ENCODE measurements at regions not wholly inside any gene's neighbourhood (a gene's known extent, or its start where the extent isn't known, plus 50 kb on each side); places are given as distances from the start of the nearest gene placed in this dataset.

DNA sequence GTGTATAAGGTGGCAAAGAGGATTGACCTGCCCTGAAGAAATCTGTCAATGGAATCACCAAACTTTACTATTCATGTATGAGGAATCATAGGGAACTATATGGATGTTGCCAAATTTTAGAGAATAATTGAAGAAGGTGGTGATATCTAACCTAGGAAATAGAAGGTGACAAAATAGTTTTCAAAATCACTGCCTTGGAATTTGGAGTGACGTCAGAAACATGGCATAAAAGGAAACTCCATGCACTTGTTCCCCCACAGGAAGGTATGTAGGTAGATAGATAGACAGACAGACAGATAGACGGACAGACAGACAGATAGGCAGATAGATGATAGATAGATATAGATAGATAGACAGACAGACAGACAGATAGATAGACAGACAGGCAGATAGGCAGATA is 793.9 kb upstream of the AMOT start:
- POLR2A ChIA-PET (ENCODE audit: low non-redundant PET), result no interaction called here
- CTCF ChIA-PET, result no interaction called here
- no peak for DNase-seq (ENCODE audit: low spot score)
- TF ChIP-seq, protein P1, sequence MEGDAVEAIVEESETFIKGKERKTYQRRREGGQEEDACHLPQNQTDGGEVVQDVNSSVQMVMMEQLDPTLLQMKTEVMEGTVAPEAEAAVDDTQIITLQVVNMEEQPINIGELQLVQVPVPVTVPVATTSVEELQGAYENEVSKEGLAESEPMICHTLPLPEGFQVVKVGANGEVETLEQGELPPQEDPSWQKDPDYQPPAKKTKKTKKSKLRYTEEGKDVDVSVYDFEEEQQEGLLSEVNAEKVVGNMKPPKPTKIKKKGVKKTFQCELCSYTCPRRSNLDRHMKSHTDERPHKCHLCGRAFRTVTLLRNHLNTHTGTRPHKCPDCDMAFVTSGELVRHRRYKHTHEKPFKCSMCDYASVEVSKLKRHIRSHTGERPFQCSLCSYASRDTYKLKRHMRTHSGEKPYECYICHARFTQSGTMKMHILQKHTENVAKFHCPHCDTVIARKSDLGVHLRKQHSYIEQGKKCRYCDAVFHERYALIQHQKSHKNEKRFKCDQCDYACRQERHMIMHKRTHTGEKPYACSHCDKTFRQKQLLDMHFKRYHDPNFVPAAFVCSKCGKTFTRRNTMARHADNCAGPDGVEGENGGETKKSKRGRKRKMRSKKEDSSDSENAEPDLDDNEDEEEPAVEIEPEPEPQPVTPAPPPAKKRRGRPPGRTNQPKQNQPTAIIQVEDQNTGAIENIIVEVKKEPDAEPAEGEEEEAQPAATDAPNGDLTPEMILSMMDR (conservative IDR thresholded peaks at IDR 0.05; ENCODE audit: low read depth), result no peak
- no peak overlapping the region for H3K27ac ChIP-seq

DNA sequence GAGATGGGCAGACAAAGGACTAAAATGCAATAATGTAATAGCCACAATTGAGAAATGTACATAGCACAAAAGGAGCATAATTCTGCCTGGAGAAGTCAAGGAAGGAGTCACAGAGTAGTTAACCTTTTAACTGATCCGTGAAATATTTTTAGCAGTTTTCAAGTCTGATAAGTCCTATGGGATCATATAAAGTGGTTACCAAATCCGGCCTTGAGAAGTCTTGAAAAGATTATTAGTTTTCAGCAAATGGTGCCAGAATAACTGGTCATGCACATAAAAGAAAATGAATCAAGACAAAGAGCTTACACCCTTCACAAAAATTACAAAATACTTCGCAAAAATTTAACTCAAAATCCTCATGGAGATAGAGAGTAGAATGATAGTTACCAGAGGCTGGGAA is 788.7 kb upstream of the AMOT start:
- POLR2A ChIA-PET (ENCODE audit: low non-redundant PET), result no interaction called here
- no peak for DNase-seq (ENCODE audit: low spot score)
- CTCF ChIA-PET, result no interaction called here
- H3K27ac ChIP-seq, result no peak overlapping the region
- TF ChIP-seq, protein P1 (conservative IDR thresholded peaks at IDR 0.05; ENCODE audit: low read depth), result no peak

DNA sequence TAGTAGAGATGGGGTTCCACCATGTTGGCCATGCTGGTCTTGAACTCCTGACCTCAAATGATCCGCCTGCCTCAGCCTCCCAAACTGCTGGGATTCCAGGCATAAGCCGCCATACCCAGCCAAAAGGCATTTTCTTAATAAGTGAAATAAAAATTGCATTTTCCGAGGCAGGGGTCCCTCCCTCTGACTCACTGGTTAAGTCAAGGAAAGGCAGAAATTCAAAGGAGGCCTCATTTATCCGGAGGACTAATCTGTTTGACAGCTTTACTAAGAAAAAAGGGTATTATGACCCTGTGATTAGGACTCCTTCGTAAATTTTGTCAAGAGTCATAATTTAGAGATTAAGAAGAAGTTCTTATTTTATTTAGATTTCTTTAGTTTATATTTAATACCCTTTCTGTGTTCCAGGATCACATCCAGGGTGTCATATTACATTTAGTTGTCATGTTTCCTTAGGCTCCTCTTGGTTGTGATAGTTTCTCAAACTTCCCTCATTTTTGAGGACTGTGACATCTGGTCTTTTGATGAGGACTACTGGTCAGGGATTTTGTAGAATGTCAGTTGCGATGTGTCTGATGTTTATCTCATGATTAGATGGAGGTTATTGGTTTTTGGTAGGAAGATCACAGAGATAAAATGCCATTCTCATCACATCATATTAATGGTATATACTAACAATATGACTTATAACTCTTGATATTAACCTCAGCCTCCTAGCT is 753.7 kb upstream of the AMOT start:
- no peak for DNase-seq (ENCODE audit: low spot score)
- CTCF ChIA-PET, result no interaction called here
- H3K27ac ChIP-seq, result no peak overlapping the region
- POLR2A ChIA-PET (ENCODE audit: low non-redundant PET), result no interaction called here
- TF ChIP-seq, protein P1 (conservative IDR thresholded peaks at IDR 0.05; ENCODE audit: low read depth), result no peak

DNA sequence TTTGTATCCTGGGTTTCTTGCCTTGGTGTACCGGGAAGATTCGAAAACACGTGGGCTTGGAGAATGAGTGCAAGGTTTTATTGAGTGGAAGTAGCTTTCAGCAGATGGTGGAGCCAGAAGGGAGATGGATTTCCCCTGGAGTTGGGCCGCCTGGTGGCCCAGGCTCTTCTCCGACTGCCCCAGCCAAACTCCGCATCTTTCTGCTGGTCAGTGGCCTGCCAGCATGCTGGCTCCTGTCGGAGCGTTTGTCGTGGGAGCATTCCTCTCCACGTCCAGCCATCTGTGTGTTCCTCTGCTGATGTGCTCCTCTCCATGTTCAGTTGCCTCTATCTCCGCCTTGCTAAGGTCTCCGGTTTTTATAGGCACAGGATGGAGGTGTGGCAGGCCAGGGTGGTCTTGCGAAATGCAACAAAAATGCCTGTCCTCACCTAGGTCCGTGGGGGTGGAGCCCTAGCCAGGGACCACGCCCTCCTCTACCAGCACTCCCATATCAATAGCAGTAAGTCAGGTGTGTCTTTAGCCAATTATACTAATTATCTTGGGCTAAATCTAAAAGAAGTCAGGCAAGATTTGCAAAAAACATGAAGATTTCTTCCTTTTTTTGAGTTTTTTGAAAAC is 745.8 kb upstream of the AMOT start:
- TF ChIP-seq, protein P1 (conservative IDR thresholded peaks at IDR 0.05; ENCODE audit: low read depth), result no peak
- no peak for DNase-seq (ENCODE audit: low spot score)
- no peak overlapping the region for H3K27ac ChIP-seq
- ChIA-PET CTCF (interaction anchor here (0.7 kb wide), 1 partner anchor 759 kb away, joined by 3 read pairs; no protein-coding TSS in a partner anchor), POLR2A (ENCODE audit: low non-redundant PET) (no interaction called here)

DNA sequence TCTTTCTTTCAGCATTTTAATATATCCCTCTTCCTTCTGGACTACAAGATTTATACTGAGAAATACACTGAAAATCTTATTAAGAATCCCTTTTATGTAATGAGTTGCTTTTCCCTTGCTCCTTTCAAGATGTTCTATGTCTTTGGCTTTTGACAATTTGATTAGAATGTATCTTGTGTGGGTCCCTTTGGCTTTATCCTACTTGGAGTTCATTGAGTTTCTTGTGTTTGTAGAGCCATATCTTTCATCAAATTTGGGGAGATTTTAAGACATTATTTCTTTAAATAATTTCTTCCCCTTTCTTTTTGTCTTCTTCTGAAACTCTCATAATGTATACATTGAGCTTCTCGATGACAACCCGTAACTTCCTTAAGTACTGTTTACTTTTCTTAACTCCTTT is 739.9 kb upstream of the AMOT start:
- ChIA-PET CTCF (no interaction called here), POLR2A (ENCODE audit: low non-redundant PET) (no interaction called here)
- TF ChIP-seq, protein P1 (conservative IDR thresholded peaks at IDR 0.05; ENCODE audit: low read depth), result no peak
- H3K27ac ChIP-seq, result no peak overlapping the region
- no peak for DNase-seq (ENCODE audit: low spot score)

DNA sequence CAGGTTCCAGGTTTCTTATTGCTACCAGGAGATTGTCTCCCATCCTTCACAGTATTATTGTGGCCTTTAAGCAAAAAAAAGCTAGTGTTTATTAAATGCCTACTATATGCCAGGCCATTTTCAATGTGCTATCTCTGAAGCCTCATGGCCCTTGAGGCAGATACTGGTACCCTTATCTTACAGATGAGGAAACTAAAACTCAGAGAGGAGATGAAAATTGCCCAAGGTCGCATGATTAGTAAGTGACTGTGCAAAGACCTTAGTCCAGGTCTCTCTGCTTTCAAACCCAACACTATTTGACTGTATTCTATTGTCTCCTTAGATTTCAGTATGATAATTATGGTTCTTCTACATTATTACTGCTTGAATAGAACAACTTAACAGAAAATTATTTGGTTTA is 717.9 kb upstream of the AMOT start:
- TF ChIP-seq, protein P1 (conservative IDR thresholded peaks at IDR 0.05; ENCODE audit: low read depth), result no peak
- ChIA-PET CTCF (no interaction called here), POLR2A (ENCODE audit: low non-redundant PET) (no interaction called here)
- H3K27ac ChIP-seq, result no peak overlapping the region
- no peak for DNase-seq (ENCODE audit: low spot score)
